ENCODE measurements at regions not wholly inside any gene's neighbourhood (a gene's known extent, or its start where the extent isn't known, plus 50 kb on each side); places are given as distances from the start of the nearest gene placed in this dataset.

- TF ChIP-seq POLR2AphosphoS5 (IDR thresholded peaks at IDR 0.05; ENCODE audit: low read depth, low read length) (no peak), REST (IDR thresholded peaks at IDR 0.05; ENCODE audit: insufficient read depth in 1 of 2, low read depth in 2 of 2, low read length in 2 of 2) (no peak)
These were observed 754.0 kb downstream of the DIAPH3 start for GRCh38 chr13:59409634-59410200.
